ENCODE measurements at regions not wholly inside any gene's neighbourhood (a gene's known extent, or its start where the extent isn't known, plus 50 kb on each side); places are given as distances from the start of the nearest gene placed in this dataset.

GRCh38 chr4:160956875-160957274, 1206.9 kb downstream of the FSTL5 start:
- no peaks in the 10 kb centered on the region for H3K36me3 ChIP-seq (ENCODE audit: control insufficient read depth, insufficient read depth, low read length)
- no peaks in the 10 kb centered on the region for H3K27me3 ChIP-seq (ENCODE audit: control insufficient read depth, insufficient read depth, low read length)
- no peaks in the 10 kb centered on the region for H3K4me1 ChIP-seq
- H3K79me2 ChIP-seq = no peaks in the 10 kb centered on the region
- no peak overlapping the region for H3K4me2 ChIP-seq (ENCODE audit: low read length)
- no peak overlapping the region for H3K9ac ChIP-seq
- H3K27ac ChIP-seq = no peak overlapping the region
- no peaks in the 10 kb centered on the region for H3K9me3 ChIP-seq (ENCODE audit: control insufficient read depth, low read length)
- TF ChIP-seq CTCF (IDR thresholded peaks at IDR 0.05) = no peak
- H3K4me3 ChIP-seq (ENCODE audit: low read depth, low read length) = no peak overlapping the region
- no peak overlapping the region for H2AFZ ChIP-seq

- H2AFZ ChIP-seq = no peak overlapping the region
- no peaks in the 10 kb centered on the region for H3K4me1 ChIP-seq
- H3K4me2 ChIP-seq (ENCODE audit: low read length) = no peak overlapping the region
- no peak overlapping the region for H3K4me3 ChIP-seq (ENCODE audit: low read depth, low read length)
- H3K27me3 ChIP-seq (ENCODE audit: control insufficient read depth, insufficient read depth, low read length) = no peaks in the 10 kb centered on the region
- H3K36me3 ChIP-seq (ENCODE audit: control insufficient read depth, insufficient read depth, low read length) = no peaks in the 10 kb centered on the region
- no peak overlapping the region for H3K27ac ChIP-seq
- H3K79me2 ChIP-seq = no peaks in the 10 kb centered on the region
- H3K9me3 ChIP-seq (ENCODE audit: control insufficient read depth, low read length) = no peaks in the 10 kb centered on the region
- no peak overlapping the region for H3K9ac ChIP-seq
- TF ChIP-seq CTCF (IDR thresholded peaks at IDR 0.05) = no peak
Measured at GRCh38 chr4:160969925-160970324, 1193.9 kb downstream of the FSTL5 start.

- Histone ChIP-seq H3K27ac (no peak overlapping the region), H2AFZ (no peak overlapping the region), H3K4me2 (ENCODE audit: low read length) (no peak overlapping the region), H3K27me3 (ENCODE audit: control insufficient read depth, insufficient read depth, low read length) (no peaks in the 10 kb centered on the region), H3K9ac (no peak overlapping the region), H3K79me2 (no peaks in the 10 kb centered on the region), H3K4me3 (ENCODE audit: low read depth, low read length) (no peak overlapping the region), H3K4me1 (no peaks in the 10 kb centered on the region), H3K36me3 (ENCODE audit: control insufficient read depth, insufficient read depth, low read length) (no peaks in the 10 kb centered on the region), H3K9me3 (ENCODE audit: control insufficient read depth, low read length) (no peaks in the 10 kb centered on the region)
- no peak for TF ChIP-seq CTCF (IDR thresholded peaks at IDR 0.05)
Measured at GRCh38 chr4:160980091-160980490, 1183.7 kb downstream of the FSTL5 start.

GRCh38 chr4:160981083-160981482, 1182.7 kb downstream of the FSTL5 start:
- Histone ChIP-seq H3K9me3 (ENCODE audit: control insufficient read depth, low read length) (no peaks in the 10 kb centered on the region), H3K4me3 (ENCODE audit: low read depth, low read length) (no peak overlapping the region)
- no peak for TF ChIP-seq CTCF (IDR thresholded peaks at IDR 0.05)

GRCh38 chr4:160983035-160983434, 1180.8 kb downstream of the FSTL5 start:
- no peak overlapping the region for H3K4me3 ChIP-seq (ENCODE audit: low read depth, low read length)
- TF ChIP-seq CTCF (IDR thresholded peaks at IDR 0.05) = no peak

More at GRCh38 chr4:160981083-160981482, 1182.7 kb downstream of the FSTL5 start:
- no peak overlapping the region for H3K27ac ChIP-seq
- no peaks in the 10 kb centered on the region for H3K4me1 ChIP-seq
- H3K79me2 ChIP-seq = no peaks in the 10 kb centered on the region
- no peak overlapping the region for H3K9ac ChIP-seq
- no peak overlapping the region for H3K4me2 ChIP-seq (ENCODE audit: low read length)
- H2AFZ ChIP-seq = no peak overlapping the region
- H3K27me3 ChIP-seq (ENCODE audit: control insufficient read depth, insufficient read depth, low read length) = no peaks in the 10 kb centered on the region
- H3K36me3 ChIP-seq (ENCODE audit: control insufficient read depth, insufficient read depth, low read length) = no peaks in the 10 kb centered on the region

More at GRCh38 chr4:160983035-160983434, 1180.8 kb downstream of the FSTL5 start:
- Histone ChIP-seq H3K9me3 (ENCODE audit: control insufficient read depth, low read length) (no peaks in the 10 kb centered on the region), H3K27me3 (ENCODE audit: control insufficient read depth, insufficient read depth, low read length) (no peaks in the 10 kb centered on the region), H3K4me2 (ENCODE audit: low read length) (no peak overlapping the region), H3K36me3 (ENCODE audit: control insufficient read depth, insufficient read depth, low read length) (no peaks in the 10 kb centered on the region), H3K27ac (no peak overlapping the region), H2AFZ (no peak overlapping the region), H3K79me2 (no peaks in the 10 kb centered on the region), H3K4me1 (no peaks in the 10 kb centered on the region), H3K9ac (no peak overlapping the region)

Measured in parathyroid adenoma (tissue), 2 donors.